Naive B cell (primary cell): ENCODE measurements at regions not wholly inside any gene's neighbourhood (a gene's known extent, or its start where the extent isn't known, plus 50 kb on each side); places are given as distances from the start of the nearest gene placed in this dataset.
A peak's percentile ranks its signal among the peaks of the same experiment; 100 is the strongest.
"Not testable (repeated sequence)": the region's sequence is repeated elsewhere in the genome, so short reads cannot be mapped to it uniquely, and the experiment has no call there.

ENCODE experiments used
- ATAC-seq, 2 donors: fragments of 150-1000 bp; cut with Tn5 transposase; 2 replicates each; pipeline ENCODE4 v1.10.0; 2021; ENCODE audit warnings: low read depth in 2 of 2, mild to moderate bottlenecking in 2 of 2, moderate library complexity in 2 of 2
- DNase-seq: peaks from one replicate; pipeline ENCODE4 v3.0.0; 2022
- H3K27ac Mint-ChIP-seq, 6 donors: one replicate each; pipeline ENCODE4 v1.8.0; 2020 to 2022; ENCODE audit warnings: mild to moderate bottlenecking in 6 of 6, mixed read lengths in 6 of 6, moderate library complexity in 5 of 6, inconsistent platforms in 2 of 6
- H3K27me3 Mint-ChIP-seq, 3 donors: one replicate each; pipeline ENCODE4 v1.8.0; 2021 to 2022; ENCODE audit warnings: mixed read lengths in 3 of 3, mild to moderate bottlenecking in 1 of 3
- H3K36me3 Mint-ChIP-seq, 2 donors: one replicate each; pipeline ENCODE4 v1.8.0; 2020 to 2022; ENCODE audit warnings: mixed read lengths in 2 of 2, inconsistent platforms in 1 of 2, mild to moderate bottlenecking in 1 of 2
- H3K4me1 Mint-ChIP-seq, 3 donors: one replicate each; pipeline ENCODE4 v1.8.0; 2020 to 2022; ENCODE audit warnings: mixed read lengths in 3 of 3, inconsistent platforms in 1 of 3, mild to moderate bottlenecking in 1 of 3, moderate library complexity in 1 of 3
- H3K4me3 Mint-ChIP-seq, 8 donors: one replicate each; pipeline ENCODE4 v1.8.0; 2020 to 2022; ENCODE audit warnings: mild to moderate bottlenecking in 8 of 8, mixed read lengths in 8 of 8, moderate library complexity in 8 of 8, inconsistent platforms in 2 of 8
- H3K9me3 Mint-ChIP-seq, 7 donors: one replicate each; pipeline ENCODE4 v1.8.0; 2020 to 2022; ENCODE audit warnings: mixed read lengths in 7 of 7, mild to moderate bottlenecking in 5 of 7, inconsistent platforms in 2 of 7, moderate library complexity in 1 of 7

DNA sequence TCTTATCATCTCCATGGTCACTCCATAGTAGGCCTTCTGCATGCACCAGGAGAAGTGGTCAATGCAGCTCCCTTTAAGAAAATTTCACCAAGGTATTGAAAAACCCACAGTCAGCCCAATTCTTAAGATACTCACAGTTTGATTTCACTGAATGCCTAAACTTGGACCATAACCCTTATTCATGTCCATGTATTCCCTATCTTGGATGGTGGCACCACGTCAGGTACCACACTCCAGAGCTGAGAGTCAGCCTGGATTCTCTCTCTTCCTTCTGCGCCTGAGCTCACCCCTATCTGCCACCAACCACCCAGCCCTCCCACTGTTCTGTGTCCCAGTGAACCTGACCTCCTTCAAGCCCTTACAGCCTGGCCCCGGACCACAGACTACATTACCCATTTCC lies 183.2 kb upstream of the NR2F2 start:
- no peak overlapping the region for H3K27ac Mint-ChIP-seq
- peaks cover 0 to 4% (median 0%) of the 10 kb centered on the region in 7 donors for H3K9me3 Mint-ChIP-seq
- no peak for ATAC-seq
- H3K4me1 Mint-ChIP-seq, result no peaks in the 10 kb centered on the region
- no peak for DNase-seq
- H3K36me3 Mint-ChIP-seq, result no peaks in the 10 kb centered on the region
- no peaks in the 10 kb centered on the region for H3K27me3 Mint-ChIP-seq
- H3K4me3 Mint-ChIP-seq, result no peak overlapping the region

DNA sequence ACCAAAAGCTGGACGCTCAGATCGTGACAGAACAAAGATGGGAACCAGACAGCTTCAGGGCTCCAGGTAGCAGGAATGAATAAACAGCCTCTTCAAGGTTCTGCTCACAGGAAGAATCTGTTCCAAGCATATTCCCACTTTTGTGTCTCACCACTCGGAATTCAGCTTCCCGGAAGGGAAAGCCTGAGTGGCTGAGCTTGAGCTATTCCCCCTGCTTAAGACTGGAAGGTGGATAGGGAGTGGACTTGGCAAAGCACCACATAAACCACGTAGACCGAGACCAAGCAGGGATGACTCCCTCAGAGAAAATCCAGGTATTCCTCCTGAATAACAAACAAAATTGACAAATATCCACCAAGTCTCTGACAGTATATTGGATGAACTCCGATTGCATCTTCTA lies 180.2 kb upstream of the NR2F2 start:
- no peak for ATAC-seq
- Mint-ChIP-seq H3K4me1 (no peaks in the 10 kb centered on the region), H3K9me3 (peaks cover 0 to 4% (median 1%) of the 10 kb centered on the region in 7 donors), H3K36me3 (no peaks in the 10 kb centered on the region), H3K27me3 (no peaks in the 10 kb centered on the region), H3K4me3 (no peak overlapping the region), H3K27ac (no peak overlapping the region)
- DNase-seq, result no peak

DNA sequence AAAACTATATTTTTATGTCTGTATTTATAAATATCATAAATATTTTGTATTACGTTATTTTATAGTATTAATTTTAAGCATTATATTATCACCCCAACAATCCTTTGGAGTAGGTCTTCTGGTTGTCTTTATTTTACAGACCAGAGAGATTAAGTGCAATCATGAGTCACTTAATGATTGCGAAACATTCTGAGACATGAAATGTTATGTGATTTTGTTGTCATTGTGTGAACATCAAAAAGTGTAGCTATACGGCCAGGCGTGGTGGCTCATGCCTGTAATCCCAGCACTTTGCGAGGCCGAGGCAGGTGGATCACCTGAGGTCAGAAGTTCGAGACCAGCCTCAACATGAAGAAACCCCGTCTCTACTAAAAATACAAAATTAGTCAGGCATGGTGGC lies 178.8 kb upstream of the NR2F2 start:
- DNase-seq, H3K36me3 Mint-ChIP-seq, H3K4me1 Mint-ChIP-seq, ATAC-seq, H3K9me3 Mint-ChIP-seq, H3K27ac Mint-ChIP-seq, H3K27me3 Mint-ChIP-seq, H3K4me3 Mint-ChIP-seq: not testable (repeated sequence)

DNA sequence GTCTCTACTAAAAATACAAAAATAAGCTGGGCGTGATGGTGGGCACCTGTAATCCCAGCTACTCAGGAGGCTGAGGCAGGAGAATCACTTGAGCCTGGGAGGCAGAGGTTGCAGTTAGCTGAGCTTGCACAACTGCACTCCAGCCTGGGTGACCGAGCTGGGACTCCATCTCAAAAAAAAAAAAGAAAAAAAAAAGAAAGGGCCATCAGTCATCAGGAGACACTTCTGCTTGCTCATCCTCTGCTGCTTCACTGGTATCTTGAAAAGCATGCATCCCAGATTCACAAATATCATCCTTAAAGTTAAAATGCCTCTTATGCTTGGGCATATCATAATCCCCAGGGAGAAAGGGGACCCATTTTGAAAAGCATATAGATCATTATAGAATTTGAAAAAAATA lies 176.6 kb upstream of the NR2F2 start:
- Mint-ChIP-seq H3K27me3 (no peaks in the 10 kb centered on the region), H3K27ac (no peak overlapping the region), H3K4me1 (no peaks in the 10 kb centered on the region), H3K4me3 (no peak overlapping the region), H3K36me3 (no peaks in the 10 kb centered on the region), H3K9me3 (peaks cover 0 to 5% (median 1%) of the 10 kb centered on the region in 7 donors)
- DNase-seq (no peak), ATAC-seq (no peak)

DNA sequence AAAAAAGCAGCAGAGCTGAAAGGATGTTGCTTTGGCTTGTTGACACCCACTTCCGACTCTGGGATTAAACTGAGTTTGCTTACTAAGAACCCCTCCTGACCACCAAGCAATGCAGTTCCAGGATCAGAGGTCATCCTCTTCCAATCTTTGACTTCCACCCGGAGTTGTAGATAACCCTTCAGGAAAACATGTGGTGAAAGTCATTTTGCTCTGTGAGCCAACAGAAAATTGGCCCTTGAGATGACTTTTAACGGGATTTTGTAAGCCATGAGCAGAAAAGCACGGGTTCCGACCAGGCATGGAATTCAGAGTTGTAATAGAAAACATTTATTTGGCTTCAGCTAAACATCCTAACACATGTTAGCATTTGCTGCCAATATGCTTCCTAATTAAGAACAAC lies 171.6 kb upstream of the NR2F2 start:
- DNase-seq (no peak), ATAC-seq (no peak)
- H3K36me3 Mint-ChIP-seq, result no peaks in the 10 kb centered on the region
- no peak overlapping the region for H3K4me3 Mint-ChIP-seq
- peaks cover 0 to 6% (median 2%) of the 10 kb centered on the region in 7 donors for H3K9me3 Mint-ChIP-seq
- no peaks in the 10 kb centered on the region for H3K4me1 Mint-ChIP-seq
- no peak overlapping the region for H3K27ac Mint-ChIP-seq
- peaks cover 0 to 4% (median 0%) of the 10 kb centered on the region in 3 donors for H3K27me3 Mint-ChIP-seq

DNA sequence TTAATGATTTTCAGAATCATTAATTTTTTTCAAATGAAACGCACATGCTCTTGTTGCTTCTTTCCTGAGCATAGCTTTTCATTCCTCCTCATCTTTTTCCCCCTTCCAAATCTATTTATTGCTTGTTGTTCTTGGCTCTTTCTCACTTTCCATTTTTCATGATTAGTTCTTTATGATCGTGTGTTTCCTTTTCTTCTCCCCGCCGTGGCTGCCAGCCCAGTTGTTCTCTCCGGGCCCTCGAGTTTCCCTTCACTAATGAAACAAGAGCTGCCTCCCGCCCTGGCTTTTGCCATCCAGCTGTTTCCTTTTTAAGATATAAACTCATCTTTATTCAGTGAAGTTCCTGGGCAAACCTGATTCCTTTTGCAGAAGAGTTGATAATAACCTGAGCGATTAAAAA lies 170.2 kb upstream of the NR2F2 start:
- DNase-seq (no peak), ATAC-seq (no peak)
- Mint-ChIP-seq H3K36me3 (no peaks in the 10 kb centered on the region), H3K27me3 (peaks cover 0 to 8% (median 0%) of the 10 kb centered on the region in 3 donors), H3K9me3 (peaks cover 0 to 3% (median 0%) of the 10 kb centered on the region in 7 donors), H3K27ac (no peak overlapping the region), H3K4me3 (no peak overlapping the region), H3K4me1 (no peaks in the 10 kb centered on the region)

DNA sequence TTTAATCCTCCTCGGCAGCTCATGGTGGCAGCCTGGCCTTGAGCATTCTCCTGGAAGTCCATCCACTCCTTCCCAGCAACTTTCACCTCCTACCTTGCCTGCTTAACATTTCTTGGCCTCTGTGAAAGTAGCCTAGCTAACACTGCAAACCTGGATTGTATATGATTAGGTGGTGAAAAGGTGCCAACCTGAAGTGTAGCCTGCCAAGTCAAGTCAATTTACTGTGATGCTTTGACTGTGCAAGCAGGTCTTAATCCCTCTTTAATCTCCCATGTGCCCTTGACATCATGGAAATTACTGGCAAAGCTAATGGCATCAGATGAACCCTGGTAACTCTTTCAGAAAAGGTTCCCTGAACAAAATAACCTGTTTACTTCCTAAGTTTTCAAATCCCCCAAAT lies 169.7 kb upstream of the NR2F2 start:
- no peak overlapping the region for H3K27ac Mint-ChIP-seq
- ATAC-seq, result no peak
- DNase-seq, result no peak
- H3K36me3 Mint-ChIP-seq, result no peaks in the 10 kb centered on the region
- H3K4me3 Mint-ChIP-seq, result peak overlapping the region in 1 of 8 donors; percentile 37
- peaks cover 0 to 8% (median 0%) of the 10 kb centered on the region in 3 donors for H3K27me3 Mint-ChIP-seq
- peaks cover 0 to 3% (median 0%) of the 10 kb centered on the region in 7 donors for H3K9me3 Mint-ChIP-seq
- H3K4me1 Mint-ChIP-seq, result no peaks in the 10 kb centered on the region

DNA sequence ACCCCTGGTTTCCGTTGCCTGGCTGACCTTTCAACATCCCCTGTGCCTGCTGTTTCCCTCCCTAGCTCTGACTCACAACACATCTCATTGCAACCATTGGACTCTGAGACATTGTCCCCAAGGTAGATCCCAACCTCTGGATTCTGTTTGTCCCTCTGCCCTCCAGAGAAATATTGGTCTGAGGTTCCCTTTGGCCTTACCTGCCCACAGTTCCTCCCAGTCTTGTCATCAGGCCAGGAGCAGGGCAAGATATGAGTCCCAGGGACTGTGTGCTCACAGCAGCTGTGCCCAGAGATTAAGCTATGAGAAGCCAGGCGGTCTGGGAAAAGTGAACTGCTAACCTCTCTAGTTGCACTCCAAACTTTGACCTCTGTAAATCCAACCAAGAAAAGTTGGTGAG lies 168.2 kb upstream of the NR2F2 start:
- no peak overlapping the region for H3K27ac Mint-ChIP-seq
- ATAC-seq, result no peak
- peaks cover 0 to 9% (median 0%) of the 10 kb centered on the region in 7 donors for H3K9me3 Mint-ChIP-seq
- H3K36me3 Mint-ChIP-seq, result no peaks in the 10 kb centered on the region
- peaks cover 6 to 12% (median 9%) of the 10 kb centered on the region in 3 donors for H3K27me3 Mint-ChIP-seq
- DNase-seq, result no peak
- H3K4me1 Mint-ChIP-seq, result no peaks in the 10 kb centered on the region
- H3K4me3 Mint-ChIP-seq, result no peak overlapping the region

DNA sequence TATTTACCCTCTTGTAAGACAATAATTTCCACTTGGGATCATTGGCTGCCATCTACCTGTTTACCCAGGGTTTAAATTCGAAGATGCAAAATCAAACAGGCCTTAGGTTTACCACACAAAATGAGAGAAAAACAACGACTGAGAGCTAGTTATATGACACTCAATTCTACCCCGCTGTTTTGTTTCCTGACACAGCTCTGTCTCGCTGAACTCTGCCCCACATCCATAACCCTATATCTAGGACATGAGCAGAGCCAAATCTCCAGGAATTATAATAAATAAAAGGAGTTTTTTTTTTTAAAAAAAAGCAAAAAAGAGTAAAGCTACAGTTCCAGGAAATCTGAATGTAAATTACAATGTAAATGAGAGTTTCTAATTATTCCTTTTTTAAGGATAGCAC lies 165.4 kb upstream of the NR2F2 start:
- no peak overlapping the region for H3K27ac Mint-ChIP-seq
- DNase-seq, result no peak
- no peak for ATAC-seq
- H3K36me3 Mint-ChIP-seq, result no peaks in the 10 kb centered on the region
- H3K9me3 Mint-ChIP-seq, result peaks cover 0 to 20% (median 0%) of the 10 kb centered on the region in 7 donors
- no peak overlapping the region for H3K4me3 Mint-ChIP-seq
- no peaks in the 10 kb centered on the region for H3K4me1 Mint-ChIP-seq
- peaks cover 9 to 23% (median 12%) of the 10 kb centered on the region in 3 donors for H3K27me3 Mint-ChIP-seq

DNA sequence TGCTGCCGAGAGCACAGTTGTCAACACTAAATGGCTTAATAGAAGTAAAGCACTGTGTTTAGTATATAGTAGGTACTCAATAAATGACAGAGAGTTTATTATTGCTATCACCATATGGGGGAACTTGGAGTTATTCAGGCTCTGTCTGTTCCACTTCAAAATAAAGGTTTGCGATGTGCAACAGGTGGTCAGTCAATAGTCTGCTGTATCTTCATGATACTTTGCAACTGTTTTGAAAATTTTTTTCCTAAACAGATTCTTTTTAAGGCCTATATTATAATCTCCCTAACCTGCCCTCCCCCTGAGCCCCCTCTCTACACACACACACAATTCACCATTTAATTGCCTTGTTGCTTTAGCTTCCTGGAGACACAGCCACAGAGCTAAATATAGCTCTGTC lies 164.7 kb upstream of the NR2F2 start:
- no peaks in the 10 kb centered on the region for H3K36me3 Mint-ChIP-seq
- H3K27me3 Mint-ChIP-seq, result peaks cover 9 to 23% (median 12%) of the 10 kb centered on the region in 3 donors
- H3K4me3 Mint-ChIP-seq, result no peak overlapping the region
- DNase-seq (no peak), ATAC-seq (no peak)
- H3K4me1 Mint-ChIP-seq, result no peaks in the 10 kb centered on the region
- peaks cover 0 to 20% (median 1%) of the 10 kb centered on the region in 7 donors for H3K9me3 Mint-ChIP-seq
- H3K27ac Mint-ChIP-seq, result no peak overlapping the region

DNA sequence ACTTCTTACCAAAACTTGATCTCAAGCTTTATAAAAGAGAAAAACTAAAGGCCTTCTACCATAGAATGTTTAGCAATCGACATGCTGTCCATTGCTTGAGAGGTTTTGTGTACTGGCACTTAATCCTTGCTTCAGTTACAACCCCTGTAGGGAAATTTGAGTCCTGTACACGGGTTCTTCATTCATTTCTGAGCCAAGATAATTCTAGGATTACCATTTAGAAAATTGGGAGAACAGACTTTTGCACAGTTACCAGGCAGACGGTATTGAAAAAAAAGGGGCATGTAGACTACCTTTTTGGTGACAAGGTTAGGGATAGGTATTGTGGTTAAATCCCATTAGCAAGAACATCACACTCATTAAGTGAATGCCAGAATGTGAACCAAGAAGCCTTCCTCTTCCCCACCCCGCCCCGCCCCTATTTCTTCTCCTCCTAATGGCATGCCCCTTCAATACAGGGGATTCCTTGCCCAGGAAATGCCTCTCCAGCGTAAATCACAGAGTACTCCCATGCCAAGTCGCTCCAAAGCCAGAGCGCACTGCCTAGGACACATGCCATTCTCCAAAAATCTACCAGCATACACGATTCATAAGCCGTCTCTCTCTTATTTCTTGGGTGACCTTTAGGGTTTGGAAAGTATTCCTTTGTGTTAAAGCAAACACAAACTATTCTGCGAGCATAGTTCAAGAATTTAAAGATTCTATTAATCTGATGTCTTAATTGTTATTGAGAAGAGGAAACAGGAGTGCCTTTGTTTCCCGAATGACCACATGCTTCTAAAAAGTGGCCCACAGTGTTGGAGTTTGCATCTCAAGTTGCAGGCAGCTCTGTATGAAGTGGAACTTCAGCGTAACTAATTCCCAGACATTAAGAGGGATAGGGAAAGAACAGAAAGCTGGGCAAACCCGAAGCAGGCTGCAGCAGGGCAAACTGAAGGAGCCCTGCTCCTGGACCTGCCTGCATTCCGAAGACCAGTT lies 164.0 kb upstream of the NR2F2 start:
- DNase-seq (no peak), ATAC-seq (no peak)
- peaks cover 0 to 20% (median 2%) of the 10 kb centered on the region in 7 donors for H3K9me3 Mint-ChIP-seq
- no peak overlapping the region for H3K27ac Mint-ChIP-seq
- no peaks in the 10 kb centered on the region for H3K4me1 Mint-ChIP-seq
- peaks cover 9 to 23% (median 12%) of the 10 kb centered on the region in 3 donors for H3K27me3 Mint-ChIP-seq
- H3K36me3 Mint-ChIP-seq, result no peaks in the 10 kb centered on the region
- H3K4me3 Mint-ChIP-seq, result no peak overlapping the region

DNA sequence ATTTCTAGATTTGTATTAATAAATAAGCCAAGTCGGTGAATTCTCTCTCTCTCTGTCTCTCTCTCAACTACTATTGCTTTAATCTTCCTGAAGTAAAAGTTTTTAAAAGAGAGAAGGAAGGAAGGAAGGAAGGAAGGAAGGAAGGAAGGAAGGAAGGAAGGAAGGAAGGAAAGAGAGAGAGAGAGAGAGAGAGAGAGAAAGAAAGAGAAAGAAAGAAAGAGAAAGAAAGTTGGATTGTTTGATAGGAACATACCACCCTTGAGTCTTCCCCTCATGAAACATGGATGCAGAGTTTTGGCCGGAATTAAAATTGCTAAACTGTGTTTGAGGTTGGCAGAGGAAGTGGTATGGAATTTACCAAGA lies 159.9 kb upstream of the NR2F2 start:
- H3K9me3 Mint-ChIP-seq, result peaks cover 0 to 16% (median 2%) of the 10 kb centered on the region in 7 donors
- H3K36me3 Mint-ChIP-seq, ATAC-seq, DNase-seq, H3K4me1 Mint-ChIP-seq, H3K27ac Mint-ChIP-seq, H3K4me3 Mint-ChIP-seq: not testable (repeated sequence)
- H3K27me3 Mint-ChIP-seq, result peaks cover 4 to 23% (median 9%) of the 10 kb centered on the region in 3 donors

DNA sequence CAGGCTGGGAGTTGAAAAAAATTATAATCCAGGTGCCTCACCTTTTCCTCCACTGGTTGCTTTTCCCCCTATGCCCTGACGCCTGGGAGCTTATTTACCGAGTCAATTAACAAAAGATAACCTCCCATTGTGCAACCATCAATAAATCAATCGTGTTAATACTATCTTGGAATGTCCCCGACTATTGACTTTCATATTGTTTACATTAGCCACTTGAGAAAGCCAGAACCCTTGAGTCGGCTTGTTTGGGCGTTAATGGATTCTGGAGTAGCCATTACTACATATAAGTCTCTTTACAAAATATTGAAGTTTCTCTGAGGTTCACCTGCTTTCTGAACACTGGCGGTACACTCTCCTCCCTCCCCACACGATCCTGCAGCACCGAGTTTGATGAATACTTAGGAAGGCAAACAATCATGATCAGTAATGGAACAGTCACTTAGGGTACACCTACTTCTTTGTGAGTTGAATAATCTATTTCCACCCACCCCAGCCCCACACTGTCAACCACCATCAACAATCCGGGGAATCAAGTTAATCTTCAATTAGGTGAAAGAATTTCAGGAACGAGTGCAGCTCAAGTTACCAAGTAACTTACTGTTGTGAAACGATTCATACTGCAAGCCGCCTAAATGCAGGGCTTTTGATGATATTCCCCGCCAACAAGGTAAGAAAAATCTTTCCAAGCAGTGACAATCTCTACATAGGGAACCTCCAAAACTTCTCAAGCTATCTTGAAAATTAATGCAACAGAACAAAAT lies 159.3 kb upstream of the NR2F2 start:
- no peak overlapping the region for H3K27ac Mint-ChIP-seq
- H3K9me3 Mint-ChIP-seq, result peaks cover 0 to 16% (median 3%) of the 10 kb centered on the region in 7 donors
- peaks cover 4 to 23% (median 9%) of the 10 kb centered on the region in 3 donors for H3K27me3 Mint-ChIP-seq
- no peak overlapping the region for H3K4me3 Mint-ChIP-seq
- H3K4me1 Mint-ChIP-seq, result no peaks in the 10 kb centered on the region
- no peak for DNase-seq
- no peak for ATAC-seq
- H3K36me3 Mint-ChIP-seq, result no peaks in the 10 kb centered on the region
